HG02938 (cell line): ENCODE measurements at regions not wholly inside any gene's neighbourhood (a gene's known extent, or its start where the extent isn't known, plus 50 kb on each side); places are given as distances from the start of the nearest gene placed in this dataset.
"Not testable (repeated sequence)": the region's sequence is repeated elsewhere in the genome, so short reads cannot be mapped to it uniquely, and the experiment has no call there.

Source experiments
- ATAC-seq: cut with Tn5 transposase; IDR thresholded peaks from one replicate; pipeline ENCODE4 v1.9.1; 2021; ENCODE audit warnings: mild to moderate bottlenecking, moderate library complexity; ENCODE audit not compliant: unreplicated experiment

DNA sequence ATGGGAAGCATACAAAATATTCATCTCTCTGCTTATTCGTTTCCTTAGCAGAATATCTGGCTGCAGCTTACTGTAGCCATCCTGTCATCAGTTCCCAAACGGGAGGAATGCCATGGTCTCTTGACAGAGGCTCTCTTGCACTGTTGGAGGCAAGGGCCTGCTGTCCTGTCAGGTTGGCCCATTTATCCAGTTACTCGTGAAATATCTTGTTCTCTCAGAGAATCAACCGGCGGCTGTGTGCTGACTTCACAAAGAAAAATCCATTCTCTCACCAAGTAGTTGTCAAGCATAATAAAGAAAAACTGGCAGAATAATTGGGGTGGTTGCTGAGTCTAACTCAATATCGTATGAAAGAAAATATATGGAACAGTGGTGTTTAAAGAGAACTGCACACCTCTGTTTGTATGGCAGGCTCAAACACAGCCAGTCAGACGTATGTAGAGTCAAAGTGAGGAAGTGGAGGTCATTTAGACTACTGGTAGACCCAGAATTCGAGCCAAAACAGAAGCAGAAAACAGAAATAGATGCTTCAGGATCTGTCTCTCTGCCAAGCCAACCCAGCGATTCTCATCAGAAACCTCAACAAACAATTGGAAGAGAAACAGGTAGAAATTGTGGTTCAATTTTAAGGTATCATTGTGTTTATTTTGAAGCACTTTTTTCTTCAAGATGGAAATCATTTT, 349.2 kb upstream of the PRKCQ start:
- no peak for ATAC-seq

GRCh38 chr10:6928586-6928985, 348.5 kb upstream of the PRKCQ start:
- no peak for ATAC-seq

- ATAC-seq = no peak
Measured at GRCh38 chr10:6926971-6927370, 346.9 kb upstream of the PRKCQ start.

DNA sequence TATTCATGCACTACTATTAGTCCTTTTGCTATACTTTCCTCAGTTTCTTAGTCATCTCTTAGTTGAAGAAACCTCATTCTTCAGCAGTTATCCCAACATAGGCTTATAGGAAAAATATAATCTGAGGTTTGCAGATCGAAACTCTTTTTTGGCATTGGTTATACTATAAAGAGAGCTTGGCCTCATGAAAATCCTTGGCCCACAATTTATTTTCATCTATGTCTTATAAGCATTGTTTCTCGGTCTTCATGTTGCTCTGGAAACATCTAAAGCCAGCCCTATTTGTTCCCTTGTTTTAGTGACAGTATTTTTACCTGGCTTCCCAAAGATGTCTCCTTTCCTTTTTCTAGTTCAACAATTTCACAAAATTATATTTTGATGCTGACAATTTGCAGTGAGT, 345.1 kb upstream of the PRKCQ start:
- no peak for ATAC-seq

GRCh38 chr10:6924166-6924565, 344.1 kb upstream of the PRKCQ start:
- no peak for ATAC-seq

DNA sequence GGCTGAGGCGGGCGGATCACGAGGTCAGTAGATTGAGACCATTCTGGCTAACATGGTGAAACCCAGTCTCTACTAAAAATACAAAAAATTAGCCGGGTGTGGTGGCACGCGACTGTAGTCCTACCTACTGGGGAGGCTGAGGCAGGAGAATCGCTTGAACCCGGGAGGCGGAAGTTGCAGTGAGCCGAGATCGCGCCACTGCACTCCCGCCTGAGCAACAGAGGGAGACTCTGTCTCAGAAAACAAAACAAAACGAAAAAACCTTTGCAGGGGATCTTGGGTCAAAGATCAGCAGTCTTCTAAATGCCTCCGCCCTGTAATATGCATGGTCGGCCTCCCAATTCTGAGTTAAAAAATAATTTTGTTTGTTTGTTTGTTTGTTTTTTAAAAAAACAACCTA, 340.9 kb upstream of the PRKCQ start:
- ATAC-seq = not testable (repeated sequence)

DNA sequence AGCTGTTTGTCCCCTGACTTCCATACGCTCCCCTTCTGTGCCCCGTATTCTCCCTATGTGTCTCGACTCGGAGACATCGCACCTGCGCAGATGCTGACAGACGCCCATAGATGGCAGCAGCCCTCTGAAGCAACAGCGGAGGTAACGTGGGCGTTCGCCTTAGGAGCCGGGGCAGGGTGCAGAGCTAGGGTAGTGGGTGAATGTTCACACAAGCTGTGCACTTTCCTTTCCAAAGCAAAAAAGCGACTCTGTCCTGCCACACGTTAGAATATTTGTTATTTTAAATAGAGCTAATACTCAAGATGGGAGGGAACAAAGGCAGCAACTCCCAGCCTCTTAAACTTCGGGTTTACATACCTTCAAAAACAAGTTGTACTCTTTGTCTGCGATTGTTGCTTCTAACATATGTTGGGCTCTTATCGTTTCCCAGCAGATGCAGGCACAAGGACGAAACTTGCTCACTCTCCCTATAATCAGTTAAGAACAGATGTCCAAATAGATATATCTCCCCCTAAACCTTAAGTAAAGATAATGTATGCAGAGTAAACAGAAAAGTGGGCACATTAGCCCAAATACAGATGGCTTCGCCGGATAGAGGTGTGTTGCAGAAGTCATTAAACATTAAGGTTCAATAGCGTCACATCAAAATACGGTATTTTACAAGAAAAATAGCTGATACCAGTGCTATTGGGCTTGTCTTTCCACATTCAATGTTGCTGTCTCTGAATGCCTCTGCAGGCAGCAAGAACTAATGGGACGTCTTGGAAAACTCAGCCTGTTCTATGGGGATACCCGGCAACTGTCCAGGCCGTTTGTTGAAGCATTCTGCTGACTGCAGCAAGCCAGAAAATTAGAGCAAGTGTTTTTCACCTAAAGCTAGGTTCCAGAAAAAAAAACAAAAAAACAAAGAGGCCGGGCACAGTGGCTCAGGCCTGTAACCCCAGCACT, 340.3 kb upstream of the PRKCQ start:
- peak; percentile 94 for ATAC-seq

DNA sequence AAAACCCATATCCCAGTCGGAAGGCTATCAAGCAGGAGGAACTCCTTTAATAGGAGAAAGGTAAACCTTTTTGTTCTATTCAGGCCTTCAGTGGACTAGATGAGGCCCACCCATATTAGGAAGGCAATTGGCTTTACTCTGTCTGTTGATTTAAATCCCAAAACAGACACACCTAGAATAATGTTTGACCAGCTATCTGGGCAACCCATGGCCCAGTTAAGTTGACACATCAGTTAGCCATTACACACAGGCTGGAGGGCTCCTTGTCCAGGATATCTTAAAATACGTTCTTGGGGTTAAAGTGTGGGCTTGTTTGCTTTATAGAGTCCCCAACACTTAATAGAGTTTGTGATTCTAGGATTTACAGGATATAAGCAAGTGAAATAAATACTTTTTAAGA, 339.0 kb upstream of the PRKCQ start:
- no peak for ATAC-seq

- ATAC-seq = no peak
Measured at GRCh38 chr10:6918305-6918704, 338.2 kb upstream of the PRKCQ start.

- ATAC-seq = no peak
Measured at GRCh38 chr10:6917125-6917524, 337.0 kb upstream of the PRKCQ start.

- peak; percentile 43 for ATAC-seq
Measured at GRCh38 chr10:6916601-6917000, 336.5 kb upstream of the PRKCQ start.

GRCh38 chr10:6915307-6915706, 335.2 kb upstream of the PRKCQ start:
- ATAC-seq = no peak

GRCh38 chr10:6912929-6913328, 332.9 kb upstream of the PRKCQ start:
- ATAC-seq = no peak

GRCh38 chr10:6912424-6912823, 332.3 kb upstream of the PRKCQ start:
- ATAC-seq = no peak

GRCh38 chr10:6912021-6912420, 331.9 kb upstream of the PRKCQ start:
- no peak for ATAC-seq

DNA sequence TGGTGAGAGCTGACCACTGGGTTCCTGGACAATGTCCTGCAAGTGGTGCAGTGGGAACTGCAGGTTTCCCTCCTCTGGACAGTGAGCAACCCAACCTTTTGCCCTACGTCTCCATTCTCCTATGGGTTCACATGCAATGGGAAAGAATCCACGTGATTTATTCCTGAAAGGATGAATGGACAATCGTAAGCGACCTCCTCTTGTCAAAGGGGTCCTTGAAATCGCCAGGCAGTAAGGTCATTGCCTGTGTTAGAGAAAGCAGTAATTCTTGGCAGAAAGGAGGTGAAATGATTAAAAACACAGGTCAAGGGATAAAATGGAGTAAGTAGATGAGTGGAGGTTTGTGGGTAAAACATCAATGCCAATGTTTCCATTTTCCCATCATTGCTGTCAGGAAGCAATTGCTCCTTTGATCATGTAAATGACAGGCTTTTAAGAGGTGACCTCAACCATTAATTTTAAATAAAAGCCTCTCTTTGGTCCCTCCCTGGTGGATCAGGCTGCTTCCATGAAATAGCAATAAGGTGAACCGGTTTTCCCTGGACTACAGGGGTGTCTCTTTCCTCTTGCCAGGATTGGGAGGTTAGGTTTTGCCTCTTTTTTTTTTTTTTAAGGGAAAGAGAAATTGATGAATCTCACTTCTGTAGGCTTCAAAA, 330.0 kb upstream of the PRKCQ start:
- ATAC-seq = no peak

- no peak for ATAC-seq
Measured at GRCh38 chr10:6907877-6908530, 327.9 kb upstream of the PRKCQ start.

- no peak for ATAC-seq
Measured at GRCh38 chr10:6894405-6894804, 314.3 kb upstream of the PRKCQ start.

DNA sequence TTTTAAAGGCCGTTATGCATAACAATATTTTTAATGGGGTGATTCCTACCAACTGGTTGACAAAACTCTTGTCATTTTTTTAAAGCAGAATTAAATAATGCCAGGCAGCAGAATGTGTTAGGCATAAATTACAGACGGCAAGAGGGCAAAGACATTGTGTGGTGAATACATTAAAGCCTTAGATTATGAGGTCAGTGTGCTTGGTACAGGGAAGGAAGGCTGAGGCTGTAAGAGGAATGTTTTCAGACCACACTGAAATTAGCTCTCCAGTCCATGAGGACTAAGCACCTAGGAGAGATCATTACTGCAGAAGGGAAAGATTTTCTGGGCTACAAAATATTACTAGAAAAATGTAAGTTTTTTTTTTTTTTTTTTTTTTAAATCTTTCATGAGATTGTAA, 312.8 kb upstream of the PRKCQ start:
- ATAC-seq = no peak

GRCh38 chr10:6891924-6892323, 311.8 kb upstream of the PRKCQ start:
- no peak for ATAC-seq

DNA sequence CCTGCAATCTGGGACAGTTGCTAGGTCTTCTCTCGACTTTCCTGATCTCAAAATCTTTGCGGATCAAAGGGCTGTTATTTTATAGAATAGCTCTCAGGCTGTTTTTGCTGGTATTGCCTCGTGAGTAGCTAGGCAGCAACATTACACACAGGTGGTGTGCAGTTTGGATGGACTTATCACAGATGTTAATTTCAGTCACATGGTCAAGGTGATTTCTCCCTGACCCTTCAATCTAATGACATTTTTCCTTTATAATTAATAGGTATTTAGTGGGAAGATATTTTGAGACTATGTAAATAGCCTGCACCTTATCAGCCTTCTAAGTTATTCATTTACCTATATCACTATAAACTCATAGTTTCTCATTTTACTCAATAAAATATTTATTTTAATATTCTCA, 309.6 kb upstream of the PRKCQ start:
- no peak for ATAC-seq
